DOHH2 (cell line): ENCODE measurements at regions not wholly inside any gene's neighbourhood (a gene's known extent, or its start where the extent isn't known, plus 50 kb on each side); places are given as distances from the start of the nearest gene placed in this dataset.

Experiments
- EZH2phosphoT487 ChIP-seq: fragments of 200-600 bp; sonication (generic); IDR thresholded peaks from 2 replicates; pipeline ENCODE4 v1.6.1; 2017; ENCODE audit warnings: borderline replicate concordance, mild to moderate bottlenecking, antibody characterized with exemption, low read length, moderate library complexity, mixed read lengths
- TF ChIP-seq, protein P1 (sequence below): fragments of 200-600 bp; sonication (generic); IDR thresholded peaks from one replicate; pipeline ENCODE4 v1.5.1; 2014; ENCODE audit warnings: antibody characterized with exemption, mild to moderate bottlenecking, low read depth, low read length; ENCODE audit not compliant: poor library complexity, severe bottlenecking

DNA sequence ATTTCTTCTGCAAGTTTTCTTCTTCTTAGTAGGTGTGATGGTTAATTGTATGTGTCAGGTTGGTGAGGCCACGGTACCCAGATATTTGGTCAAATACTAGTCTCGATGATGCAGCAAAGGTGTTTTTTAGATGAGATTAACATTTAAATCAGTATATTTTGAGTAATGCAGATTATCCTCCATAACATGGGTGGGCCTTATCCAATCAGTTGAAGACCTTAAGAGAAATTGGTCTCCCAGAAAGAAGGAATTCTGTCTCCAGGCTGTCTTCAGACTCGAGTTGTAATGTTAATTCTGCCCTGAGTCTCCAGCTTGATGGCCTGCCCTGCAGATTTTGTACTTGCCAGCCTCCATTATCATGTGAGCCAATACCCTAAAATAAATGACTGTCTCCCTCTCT is 122.5 kb upstream of the TSPAN5 start:
- TF ChIP-seq, protein P1, sequence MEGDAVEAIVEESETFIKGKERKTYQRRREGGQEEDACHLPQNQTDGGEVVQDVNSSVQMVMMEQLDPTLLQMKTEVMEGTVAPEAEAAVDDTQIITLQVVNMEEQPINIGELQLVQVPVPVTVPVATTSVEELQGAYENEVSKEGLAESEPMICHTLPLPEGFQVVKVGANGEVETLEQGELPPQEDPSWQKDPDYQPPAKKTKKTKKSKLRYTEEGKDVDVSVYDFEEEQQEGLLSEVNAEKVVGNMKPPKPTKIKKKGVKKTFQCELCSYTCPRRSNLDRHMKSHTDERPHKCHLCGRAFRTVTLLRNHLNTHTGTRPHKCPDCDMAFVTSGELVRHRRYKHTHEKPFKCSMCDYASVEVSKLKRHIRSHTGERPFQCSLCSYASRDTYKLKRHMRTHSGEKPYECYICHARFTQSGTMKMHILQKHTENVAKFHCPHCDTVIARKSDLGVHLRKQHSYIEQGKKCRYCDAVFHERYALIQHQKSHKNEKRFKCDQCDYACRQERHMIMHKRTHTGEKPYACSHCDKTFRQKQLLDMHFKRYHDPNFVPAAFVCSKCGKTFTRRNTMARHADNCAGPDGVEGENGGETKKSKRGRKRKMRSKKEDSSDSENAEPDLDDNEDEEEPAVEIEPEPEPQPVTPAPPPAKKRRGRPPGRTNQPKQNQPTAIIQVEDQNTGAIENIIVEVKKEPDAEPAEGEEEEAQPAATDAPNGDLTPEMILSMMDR = no peak
- no peak for TF ChIP-seq EZH2phosphoT487
